ENCODE measurements at regions not wholly inside any gene's neighbourhood (a gene's known extent, or its start where the extent isn't known, plus 50 kb on each side); places are given as distances from the start of the nearest gene placed in this dataset.
A peak's percentile ranks its signal among the peaks of the same experiment; 100 is the strongest.

GRCh38 chr7:109176661-109177060 lies 607.0 kb downstream of the DNAJB9 start:
- DNase-seq, result no peak

DNA sequence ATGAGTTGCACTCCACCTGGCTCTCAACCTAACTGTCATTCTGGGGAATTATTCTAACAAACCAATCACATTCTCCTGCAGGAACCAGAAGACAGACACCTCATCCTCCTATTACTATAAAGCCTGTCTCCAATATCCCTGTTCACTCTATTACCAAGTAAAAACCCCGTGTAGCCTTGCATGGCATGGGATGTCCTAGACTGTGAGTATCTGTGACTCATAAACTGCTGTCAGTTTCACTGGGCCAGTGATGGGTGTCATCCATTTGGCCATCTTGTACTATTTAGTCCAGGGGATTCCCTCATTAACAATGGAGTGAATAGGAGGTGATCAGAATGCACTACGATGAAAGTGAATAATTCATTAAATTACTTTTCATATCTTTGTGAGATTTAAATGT lies 608.7 kb downstream of the DNAJB9 start:
- no peak for DNase-seq

- DNase-seq, result no peak
Measured at GRCh38 chr7:109179601-109180000, 609.9 kb downstream of the DNAJB9 start.

DNA sequence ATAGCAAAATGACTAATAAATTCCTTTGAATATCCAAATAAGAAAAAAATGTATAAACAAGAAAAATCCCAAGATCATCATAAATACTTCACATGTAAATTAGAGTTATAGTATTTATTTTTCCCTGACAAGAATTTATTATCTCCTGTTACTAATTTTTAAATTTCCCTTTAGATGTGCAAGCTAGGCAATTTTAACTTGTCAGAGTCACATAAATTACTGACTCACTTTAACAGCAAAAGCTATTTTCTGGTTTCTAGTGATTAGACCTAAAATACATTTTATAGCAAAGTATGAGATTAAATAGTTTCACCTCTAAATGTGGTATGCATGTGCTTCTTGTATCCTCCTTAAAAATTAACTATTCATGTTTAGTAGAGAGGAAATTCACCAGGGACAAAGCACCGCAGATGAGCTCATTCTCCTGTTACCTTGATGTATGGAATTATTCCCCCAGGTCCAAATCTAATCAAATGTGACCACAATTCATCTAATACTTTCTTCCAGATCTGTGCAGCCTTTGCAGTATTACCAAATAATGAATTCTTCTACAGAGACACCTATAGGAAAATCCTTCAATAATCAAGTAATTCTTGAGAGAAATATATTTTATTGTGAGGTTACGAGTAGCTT lies 621.2 kb downstream of the DNAJB9 start:
- DNase-seq, result no peak

- no peak for DNase-seq
Measured at GRCh38 chr7:109206196-109206595, 636.5 kb downstream of the DNAJB9 start.

- DNase-seq, result peak; percentile 89
Measured at GRCh38 chr7:109213081-109213480, 643.4 kb downstream of the DNAJB9 start.

DNA sequence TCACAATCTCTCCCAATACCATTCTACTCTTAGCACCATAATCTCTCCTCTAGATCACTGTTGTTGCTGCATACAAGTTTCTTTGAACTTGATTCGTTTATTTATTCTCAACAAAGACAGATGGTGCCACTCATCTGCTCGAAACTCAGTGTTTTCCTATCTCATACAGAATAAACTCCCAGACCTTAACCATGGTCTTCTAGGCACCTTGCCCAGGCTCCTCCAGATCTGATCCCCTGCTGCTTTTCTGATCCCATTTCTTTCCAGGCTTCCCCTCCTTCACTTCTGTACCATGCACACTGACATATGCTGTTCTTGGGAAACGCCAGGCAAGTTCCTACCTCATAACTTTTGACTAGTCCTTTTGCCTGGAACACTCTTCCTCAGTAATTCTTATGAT lies 645.7 kb downstream of the DNAJB9 start:
- DNase-seq, result no peak

DNA sequence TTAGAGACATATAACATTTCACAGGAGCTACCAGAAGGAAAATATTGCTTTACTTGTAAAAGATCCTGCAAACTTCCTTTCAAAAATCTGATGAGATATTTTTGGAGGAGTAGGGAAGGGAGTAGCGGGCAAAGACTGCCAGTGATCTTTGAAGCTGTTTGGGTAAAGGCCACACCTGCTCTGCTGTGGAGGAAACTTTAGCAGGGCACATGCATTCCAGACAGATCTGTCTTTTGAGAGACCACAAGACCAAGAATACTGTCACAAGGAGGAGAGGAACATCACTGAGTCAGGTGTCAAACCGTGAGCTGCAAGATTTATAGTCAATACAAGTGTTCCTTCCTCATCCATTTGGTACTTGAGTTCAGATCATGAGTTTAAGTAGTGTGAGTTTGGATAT lies 654.4 kb downstream of the DNAJB9 start:
- no peak for DNase-seq

GRCh38 chr7:109226699-109227098 lies 657.0 kb downstream of the DNAJB9 start:
- DNase-seq, result no peak

- DNase-seq, result no peak
Measured at GRCh38 chr7:109235316-109235715, 665.6 kb downstream of the DNAJB9 start.

GRCh38 chr7:109246330-109247077 lies 676.8 kb downstream of the DNAJB9 start:
- DNase-seq, result no peak

- DNase-seq, result no peak
Measured at GRCh38 chr7:109256762-109257560, 687.3 kb downstream of the DNAJB9 start.

- no peak for DNase-seq
Measured at GRCh38 chr7:109259151-109259550, 689.5 kb downstream of the DNAJB9 start.

DNA sequence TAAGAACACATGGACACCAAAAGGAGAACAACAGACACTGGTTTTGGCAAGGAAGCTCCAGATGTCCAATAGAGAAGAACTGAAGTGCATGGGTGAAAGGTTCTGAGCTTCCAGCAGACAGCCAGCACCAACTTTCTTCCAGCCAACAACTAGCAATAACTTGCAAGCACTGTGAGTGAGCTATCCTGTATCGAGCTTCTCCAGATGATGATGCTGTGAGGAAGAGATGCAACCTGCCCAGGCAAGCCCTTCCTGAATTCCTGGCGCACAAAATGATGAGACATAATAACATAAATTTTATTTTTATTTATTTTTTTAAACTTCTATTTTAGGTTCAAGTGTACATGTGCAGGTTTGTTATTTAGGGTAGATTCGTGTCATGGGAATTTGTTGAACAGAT lies 692.1 kb downstream of the DNAJB9 start:
- DNase-seq, result no peak

GRCh38 chr7:109266610-109267009 lies 696.9 kb downstream of the DNAJB9 start:
- no peak for DNase-seq

GRCh38 chr7:109276348-109276747 lies 706.7 kb downstream of the DNAJB9 start:
- DNase-seq, result no peak

- DNase-seq, result no peak
Measured at GRCh38 chr7:109282726-109283125, 713.1 kb downstream of the DNAJB9 start.

GRCh38 chr7:109284943-109285342 lies 715.3 kb downstream of the DNAJB9 start:
- no peak for DNase-seq

- DNase-seq, result no peak
Measured at GRCh38 chr7:109295158-109295557, 725.5 kb downstream of the DNAJB9 start.

DNA sequence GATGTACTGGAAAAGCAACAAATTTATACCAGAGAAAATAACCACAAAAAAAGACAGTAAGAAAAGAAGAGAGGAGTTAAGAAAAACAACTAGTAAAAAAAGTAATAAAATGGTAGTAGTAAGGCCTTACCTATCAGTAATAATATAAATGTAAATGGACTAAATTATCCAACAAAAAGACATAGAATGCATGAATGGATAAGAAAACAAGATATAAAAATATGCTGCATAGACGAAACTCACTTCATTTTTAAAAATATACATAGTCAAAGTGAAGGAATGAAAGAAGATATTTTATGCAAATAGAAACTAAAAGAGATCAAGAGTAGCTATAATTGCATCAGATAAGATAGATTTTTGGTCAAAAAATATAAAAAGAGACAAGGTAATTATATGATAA lies 739.1 kb downstream of the DNAJB9 start:
- no peak for DNase-seq

DNA sequence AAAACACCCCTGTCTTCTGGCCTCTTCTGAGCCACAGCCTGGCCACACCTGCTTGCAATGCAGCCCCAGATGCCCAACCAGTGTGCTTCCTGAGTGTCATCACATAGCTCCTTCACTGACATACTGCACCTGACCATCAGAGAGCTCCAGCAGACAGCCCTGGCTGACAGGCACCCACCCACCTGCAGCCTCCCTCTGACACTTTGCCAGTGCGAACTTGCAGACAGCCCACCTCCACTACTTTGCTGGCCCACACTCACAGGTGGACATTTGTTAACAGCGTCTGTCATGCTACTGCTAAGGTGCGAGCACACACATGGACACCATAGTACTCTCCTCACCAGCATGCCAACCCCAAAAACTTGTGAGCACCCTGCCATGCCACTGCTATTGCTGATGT lies 740.1 kb downstream of the DNAJB9 start:
- no peak for DNase-seq

DNA sequence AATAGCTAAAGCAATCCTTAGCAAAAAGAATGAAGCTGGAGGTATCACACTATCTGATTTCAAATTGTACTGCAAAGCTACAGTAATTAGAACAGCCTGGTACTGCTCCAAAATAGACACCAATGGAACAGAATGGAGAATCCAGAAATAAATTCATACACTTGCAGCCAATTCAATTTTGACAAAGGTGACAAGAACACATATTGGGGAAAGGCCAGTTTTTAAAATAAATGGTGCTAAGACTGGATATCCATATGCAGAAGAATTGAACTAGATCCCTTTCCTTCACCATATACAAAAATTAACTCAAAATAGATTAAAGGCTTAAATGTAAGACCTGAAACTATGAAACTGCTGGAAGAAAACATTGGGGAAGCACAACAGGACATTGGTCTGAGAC lies 748.5 kb downstream of the DNAJB9 start:
- DNase-seq, result no peak

GRCh38 chr7:109322833-109323232 lies 753.2 kb downstream of the DNAJB9 start:
- DNase-seq, result no peak

- DNase-seq, result no peak
Measured at GRCh38 chr7:109331423-109331822, 761.7 kb downstream of the DNAJB9 start.

Measured in islet precursor cell (in vitro differentiated cells).